GM18519 (cell line): ENCODE measurements at regions not wholly inside any gene's neighbourhood (a gene's known extent, or its start where the extent isn't known, plus 50 kb on each side); places are given as distances from the start of the nearest gene placed in this dataset.

Experiments
- ATAC-seq: cut with Tn5 transposase; IDR thresholded peaks from one replicate; pipeline ENCODE4 v1.9.1; 2021; ENCODE audit warnings: mild to moderate bottlenecking, moderate library complexity; ENCODE audit not compliant: unreplicated experiment, low FRiP score

DNA sequence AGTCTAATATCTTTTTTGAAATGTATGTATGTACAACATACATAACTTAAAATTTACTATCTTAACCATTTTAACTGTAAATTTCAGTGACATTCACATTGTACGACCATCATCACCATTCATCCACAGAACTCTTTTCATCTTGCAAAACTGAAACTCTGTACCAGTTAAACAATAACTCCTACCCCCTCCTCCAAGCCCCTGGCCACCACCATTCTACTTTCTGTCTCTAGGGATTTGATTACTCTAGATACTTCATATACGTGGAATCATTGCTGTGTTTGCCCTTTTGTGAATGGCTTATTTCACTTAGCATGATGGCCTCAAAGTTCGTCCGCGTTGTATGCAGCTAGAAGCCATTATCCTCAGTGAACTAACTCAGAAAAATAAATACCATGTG lies 217.0 kb downstream of the METTL4 start:
- no peak for ATAC-seq

DNA sequence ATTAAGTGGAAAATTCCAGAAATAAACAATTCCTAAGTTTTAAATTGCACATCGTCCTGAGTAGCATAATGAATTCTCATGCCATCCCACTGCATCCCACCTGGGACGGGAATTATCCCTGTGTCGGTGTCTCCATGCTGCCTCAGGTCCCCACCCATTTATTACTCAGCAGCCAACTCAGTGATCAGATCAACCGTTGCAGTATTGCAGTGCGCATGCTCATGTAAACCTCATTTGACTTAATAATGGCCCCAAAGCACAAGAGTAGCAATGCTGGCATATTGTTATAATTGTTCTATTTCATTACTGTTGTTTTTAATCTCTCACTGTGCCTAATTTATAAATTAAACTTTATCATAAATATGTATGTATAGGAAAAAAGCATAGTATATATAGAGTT lies 214.4 kb downstream of the METTL4 start:
- ATAC-seq = no peak

DNA sequence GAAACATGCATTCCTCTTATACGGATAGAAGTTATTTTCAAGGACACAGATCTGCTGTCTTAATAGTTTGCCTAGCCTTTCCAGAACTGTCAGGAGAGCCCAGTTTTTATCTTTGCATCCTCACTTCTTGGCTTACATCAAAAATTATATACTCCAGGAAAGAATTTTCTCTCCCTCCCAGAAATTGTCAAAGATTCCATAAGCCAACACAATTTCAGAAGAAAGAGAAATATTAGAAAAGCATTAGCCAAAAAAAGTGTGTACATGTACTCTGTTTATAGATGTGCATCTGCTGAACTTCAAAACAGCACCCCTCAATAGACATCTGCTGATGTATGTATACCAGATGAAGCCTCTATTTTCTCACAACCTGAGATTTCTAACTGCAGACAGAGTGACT lies 210.4 kb downstream of the METTL4 start:
- ATAC-seq = no peak

DNA sequence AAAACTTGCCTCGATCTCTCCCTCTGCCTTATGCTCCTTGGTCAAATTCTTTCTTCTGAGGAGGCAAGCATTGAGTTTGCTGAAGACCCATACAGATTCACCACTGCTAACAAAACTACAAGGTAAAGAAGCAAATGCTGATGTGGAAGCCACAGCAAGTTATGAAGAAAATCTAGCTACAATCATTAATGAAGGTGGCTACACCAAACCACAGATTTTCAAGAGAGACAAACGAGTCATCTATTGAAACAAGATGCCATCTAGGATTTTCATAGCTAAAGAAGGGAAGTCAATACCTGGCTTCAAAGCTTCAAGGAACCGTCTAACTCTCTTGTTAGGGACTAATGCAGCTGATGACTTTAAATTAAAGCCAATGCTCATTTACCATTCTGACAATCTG lies 203.2 kb downstream of the METTL4 start:
- no peak for ATAC-seq

DNA sequence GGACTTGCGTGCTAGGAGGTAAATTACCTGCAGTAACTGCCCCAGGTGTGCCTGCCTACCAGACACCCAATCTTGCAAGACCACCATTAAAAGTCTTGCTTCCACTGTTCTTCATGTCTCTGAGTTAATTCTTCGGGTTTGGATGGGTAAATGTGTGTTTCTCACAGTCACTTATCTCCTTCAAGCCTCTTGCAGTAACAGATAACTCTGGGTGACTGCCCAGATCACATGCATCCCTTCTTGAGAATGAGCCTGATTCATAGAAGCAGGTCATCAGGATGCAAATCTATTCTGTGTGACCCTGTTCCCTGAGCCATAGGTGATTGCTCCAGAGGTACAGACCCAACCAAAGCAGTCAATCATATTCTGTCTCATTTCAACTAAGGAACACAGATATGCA lies 194.6 kb downstream of the METTL4 start:
- no peak for ATAC-seq

DNA sequence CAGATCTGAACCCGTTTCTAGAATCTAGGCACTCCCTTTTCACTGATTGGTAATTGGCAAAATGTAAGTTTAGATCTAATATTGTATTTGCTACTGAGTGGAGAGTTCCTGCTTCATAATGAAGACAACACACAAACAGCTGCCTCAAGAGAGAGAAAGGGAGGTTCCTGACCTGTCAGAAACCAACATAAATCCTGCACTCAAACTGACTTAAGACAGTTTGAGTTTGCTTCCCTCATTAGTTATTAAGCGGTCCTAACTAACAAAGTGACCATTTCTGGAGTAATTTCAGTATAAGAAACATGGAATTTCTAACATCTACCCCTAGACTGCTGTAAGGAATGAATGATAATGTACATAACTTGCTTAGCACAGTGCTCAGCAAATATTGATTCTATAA lies 191.2 kb downstream of the METTL4 start:
- no peak for ATAC-seq

DNA sequence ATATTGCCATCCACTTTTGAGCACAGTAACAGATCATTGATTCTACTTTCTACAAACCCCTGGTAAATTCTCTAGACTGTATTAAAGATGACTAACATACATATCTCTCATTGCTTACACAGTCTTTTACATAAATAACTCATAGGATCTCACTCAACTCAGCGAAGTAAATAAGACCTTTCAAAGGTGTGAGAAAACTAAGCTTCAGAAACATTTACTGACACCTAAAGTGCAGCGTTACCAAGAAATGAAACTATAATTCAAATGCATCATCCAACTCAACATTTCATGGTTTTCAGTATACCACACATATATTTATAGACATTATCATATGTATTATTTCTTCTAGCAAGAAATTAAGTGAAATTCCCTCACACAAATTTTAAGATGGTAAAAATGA lies 189.8 kb downstream of the METTL4 start:
- no peak for ATAC-seq

DNA sequence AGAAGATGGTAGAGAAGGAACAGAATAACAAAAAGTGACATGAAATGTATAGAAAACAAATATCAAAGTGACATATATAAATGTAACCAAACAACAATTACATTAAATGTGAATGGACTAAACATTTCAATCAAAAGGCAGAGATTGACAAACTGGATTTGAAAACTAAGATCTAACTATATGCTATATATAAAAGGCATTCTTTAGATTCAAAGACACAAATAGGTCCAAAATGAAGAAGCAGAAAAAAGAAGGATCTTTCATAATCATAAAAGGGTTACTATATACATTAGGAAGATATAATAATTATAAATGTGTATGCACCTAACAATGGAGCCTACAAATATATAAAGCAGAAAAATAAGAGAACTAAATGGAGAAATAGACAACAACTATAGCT lies 183.7 kb downstream of the METTL4 start:
- ATAC-seq = no peak

DNA sequence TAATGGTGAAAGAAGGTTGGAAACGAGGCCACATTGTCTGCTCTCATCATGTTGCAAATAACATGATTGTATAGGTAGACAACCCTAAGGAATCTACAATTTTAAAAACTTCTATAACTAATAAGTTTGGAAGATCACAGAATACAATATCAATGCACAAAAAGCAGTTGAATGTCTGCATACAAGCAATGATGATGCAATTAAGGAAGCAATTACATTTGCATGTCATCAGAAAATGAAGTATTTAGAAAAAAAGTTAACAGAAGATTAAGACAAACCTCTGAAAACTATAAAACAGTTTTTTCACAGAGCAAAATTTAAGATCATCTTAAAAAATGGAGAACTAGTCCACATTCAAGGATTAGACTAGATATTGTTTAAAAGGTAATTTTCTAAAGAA lies 181.1 kb downstream of the METTL4 start:
- ATAC-seq = no peak

DNA sequence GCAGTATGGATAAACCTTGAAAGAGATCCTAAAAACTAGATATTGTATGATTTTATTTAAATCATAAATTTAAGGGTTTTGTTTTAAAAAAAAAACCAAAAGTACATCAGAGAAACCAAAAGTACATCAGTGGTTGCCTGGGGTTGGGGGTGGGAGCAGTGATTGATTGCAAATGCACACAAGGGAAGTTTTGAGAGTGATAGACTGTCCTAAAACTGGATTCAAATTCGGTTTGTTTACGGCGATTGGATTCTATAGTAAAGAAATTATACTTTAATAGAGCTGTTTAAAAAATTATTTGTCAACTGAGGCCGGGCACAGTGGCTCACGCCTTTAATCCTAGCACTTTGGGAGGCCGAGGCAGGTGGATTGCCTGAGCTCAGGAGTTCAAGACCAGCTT lies 179.8 kb downstream of the METTL4 start:
- no peak for ATAC-seq

DNA sequence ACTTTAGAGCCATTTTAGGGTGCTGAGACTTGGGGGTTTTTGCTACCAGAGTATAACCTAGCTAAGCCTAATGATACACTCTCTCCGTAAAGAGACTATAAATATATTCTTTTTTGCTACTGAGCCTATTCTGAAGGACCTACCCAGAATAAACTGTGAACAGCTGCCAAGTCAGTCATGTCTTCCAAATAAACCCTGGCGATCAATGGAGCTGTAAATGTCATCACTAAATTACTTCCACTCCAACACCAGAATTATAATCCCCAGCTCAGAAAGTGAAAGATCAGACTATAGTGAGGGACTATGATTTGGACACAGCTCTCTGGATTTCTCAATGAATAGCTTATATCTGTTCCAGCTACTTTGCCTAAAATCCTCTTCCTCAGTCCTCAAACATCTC lies 178.9 kb downstream of the METTL4 start:
- ATAC-seq = no peak

DNA sequence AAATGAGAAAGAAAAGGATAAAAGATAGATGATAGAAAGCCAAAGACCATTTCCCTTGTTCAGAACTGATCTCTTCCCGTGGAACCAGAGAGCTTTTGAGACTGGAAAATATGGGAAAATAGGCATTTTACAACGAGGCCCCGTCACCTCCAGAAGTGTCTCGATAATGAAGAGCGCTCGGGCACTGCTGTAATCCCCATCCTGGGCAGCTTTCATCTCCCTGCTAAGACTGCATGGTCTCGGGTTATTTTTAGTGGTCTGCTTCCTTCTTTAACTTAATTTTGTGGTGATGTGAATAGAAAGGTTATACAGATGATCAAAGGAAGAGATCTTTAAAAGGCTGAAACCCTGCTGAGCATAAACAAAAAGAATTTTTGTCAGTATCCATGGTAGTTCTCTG lies 176.6 kb downstream of the METTL4 start:
- no peak for ATAC-seq

DNA sequence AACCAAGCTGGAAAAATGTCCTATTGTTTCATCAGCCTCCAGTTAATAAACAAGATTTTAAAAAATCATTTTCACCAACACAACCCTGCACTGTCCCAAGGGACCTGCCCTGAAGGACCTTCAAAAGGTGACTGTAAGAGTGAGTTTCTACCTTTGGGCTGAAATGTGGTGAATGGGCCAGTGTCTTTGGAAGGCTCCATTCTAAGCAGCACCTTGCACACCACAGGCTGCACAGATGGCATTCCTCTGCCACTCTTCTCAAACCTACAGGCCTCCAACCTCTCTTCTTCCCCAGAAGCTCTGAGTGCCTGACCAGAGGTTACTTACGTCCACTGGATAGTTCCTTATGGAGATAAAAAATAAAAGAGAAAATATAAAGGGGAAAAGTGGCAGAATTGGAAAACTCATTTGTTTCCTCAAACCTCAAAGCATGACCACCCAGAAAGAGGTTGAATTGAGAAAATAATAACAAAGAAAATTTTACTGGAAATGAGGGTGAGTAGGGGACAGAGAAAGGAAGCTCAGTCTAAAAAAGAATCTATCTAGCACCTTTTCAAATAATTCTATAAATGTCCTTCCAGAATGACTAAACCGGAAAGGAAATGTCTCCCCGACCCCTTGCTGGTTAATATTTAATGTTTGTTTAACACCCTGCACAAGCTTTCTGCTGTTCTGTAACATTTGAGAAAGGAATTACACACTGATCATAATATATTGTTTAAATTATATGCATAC lies 175.7 kb downstream of the METTL4 start:
- ATAC-seq = no peak

DNA sequence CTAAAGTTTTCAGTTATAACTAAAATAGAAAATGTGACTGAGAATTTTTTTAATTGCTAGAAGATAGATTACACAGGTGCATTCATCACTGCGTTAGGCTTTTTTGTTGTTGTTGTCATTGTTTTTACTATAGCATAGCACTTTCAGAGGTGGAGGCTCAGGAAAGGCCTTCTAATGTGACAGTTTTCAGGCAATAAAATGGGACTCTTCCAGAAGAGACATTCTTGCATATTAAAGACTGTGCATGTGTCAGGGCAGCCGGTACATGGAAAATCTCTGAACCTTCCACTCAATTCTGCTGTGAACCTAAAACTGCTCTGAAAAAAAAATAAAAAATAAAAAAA lies 175.2 kb downstream of the METTL4 start:
- no peak for ATAC-seq

DNA sequence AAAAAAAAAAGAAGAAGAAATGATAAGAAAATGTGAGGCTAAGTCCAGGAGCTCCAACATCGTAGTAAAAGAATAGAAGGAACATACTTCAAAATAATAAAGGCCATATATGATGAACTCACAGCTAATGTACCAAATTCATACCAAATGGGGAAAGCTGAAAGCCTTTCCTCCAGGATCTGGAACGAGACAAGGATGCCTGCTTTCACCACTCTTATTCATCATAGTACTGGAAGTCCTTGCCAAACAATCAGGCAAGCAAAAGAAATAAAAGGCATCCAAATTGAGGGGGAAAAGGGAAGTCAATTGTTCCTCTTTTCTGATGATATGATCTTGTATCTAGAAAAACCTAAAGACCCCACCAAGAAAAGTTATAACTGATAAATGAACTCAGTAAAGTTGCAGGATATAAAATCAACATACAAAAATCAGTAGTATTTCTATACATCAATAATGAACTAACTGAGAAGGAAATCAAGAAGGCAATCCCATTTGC lies 170.6 kb downstream of the METTL4 start:
- no peak for ATAC-seq

DNA sequence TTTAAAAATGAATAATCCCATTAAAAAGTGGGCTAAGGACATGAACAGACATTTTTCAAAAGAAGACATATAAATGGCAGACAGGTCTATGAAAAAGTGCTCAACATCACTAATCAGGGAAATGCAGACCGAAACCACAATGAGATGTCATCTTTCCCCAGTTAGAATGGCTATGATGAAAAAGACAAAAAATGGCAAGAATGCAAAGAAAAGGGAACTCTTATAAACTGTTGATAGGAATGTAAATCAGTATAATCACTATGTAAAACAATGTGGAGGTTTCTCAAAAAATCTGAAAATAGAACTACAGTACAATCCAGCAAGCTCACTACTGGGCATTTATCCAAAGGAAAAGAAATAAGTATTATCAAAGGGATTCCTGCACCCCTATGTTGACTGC lies 169.2 kb downstream of the METTL4 start:
- no peak for ATAC-seq

DNA sequence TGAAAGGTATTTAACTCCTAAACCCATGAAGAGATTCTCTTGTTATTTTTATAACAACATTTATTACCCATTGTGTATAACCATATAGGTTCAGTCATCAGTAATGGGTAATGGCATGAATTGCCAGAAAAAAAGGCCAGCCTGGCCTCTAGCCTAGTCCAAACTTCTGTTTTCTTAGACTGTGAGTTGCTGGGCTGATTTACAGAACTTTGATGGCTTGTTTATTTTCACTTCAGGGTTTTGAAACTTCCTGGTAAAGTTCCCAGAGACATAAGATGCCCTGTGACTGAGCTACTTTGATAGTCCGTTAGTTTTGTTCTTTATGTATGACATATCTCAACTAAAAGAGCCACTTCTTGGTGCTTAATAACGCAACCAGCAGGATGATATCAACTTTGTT lies 164.8 kb downstream of the METTL4 start:
- no peak for ATAC-seq

DNA sequence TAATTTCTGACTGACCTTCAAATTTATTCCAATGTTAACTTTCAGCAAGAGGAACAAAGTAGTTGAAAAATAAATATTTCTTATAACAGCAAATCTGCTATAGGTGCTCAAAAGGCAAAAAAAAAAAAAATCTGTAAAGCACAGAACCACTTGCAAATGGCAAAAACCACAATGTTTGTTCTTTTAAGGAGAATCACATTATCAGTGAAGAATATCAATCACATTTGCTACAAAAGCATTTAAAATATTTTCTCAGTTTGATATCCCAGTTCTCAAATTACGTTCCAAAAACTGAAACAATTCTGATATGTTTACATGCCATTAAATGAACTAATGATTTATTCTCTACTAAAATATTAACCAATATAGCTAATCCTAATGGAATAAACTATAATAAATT lies 163.3 kb downstream of the METTL4 start:
- ATAC-seq = no peak

DNA sequence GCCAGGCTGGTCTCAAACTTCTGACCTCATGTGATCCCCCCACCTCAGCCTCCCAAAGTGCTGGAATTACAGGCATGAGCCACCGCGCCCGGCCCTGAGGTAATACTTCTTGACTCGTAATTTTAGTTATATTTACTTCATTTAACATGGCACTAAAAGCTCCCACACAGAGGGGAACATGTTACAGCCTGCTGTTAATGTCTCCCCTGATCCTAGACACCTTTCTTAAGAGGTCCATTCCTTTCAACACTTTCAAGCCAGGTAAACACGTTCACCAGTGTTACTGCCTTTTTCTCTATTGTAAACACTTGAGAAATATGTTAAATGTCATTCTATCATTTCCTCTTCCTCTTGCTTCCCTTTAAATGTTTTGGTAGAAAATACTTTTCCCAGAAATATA lies 161.4 kb downstream of the METTL4 start:
- ATAC-seq = no peak

DNA sequence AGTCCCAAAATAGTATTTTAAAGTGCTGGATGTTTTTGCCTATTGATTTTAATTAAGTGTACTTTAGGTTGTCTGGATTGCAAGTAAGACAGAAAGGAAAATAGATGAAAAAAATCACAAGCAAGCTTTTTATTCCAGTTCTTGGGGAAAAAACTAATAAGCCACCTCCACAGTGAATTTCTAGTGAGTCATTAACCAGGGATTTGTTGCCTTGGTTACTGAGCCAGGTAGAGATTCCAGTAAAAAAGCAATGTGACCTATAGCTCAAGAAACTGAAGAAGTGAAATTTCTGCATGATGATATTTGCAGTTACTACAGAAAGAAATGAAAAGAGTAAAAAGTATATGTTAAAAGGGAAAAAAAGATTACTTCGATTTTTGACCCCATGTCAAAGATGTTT lies 160.6 kb downstream of the METTL4 start:
- ATAC-seq = no peak

DNA sequence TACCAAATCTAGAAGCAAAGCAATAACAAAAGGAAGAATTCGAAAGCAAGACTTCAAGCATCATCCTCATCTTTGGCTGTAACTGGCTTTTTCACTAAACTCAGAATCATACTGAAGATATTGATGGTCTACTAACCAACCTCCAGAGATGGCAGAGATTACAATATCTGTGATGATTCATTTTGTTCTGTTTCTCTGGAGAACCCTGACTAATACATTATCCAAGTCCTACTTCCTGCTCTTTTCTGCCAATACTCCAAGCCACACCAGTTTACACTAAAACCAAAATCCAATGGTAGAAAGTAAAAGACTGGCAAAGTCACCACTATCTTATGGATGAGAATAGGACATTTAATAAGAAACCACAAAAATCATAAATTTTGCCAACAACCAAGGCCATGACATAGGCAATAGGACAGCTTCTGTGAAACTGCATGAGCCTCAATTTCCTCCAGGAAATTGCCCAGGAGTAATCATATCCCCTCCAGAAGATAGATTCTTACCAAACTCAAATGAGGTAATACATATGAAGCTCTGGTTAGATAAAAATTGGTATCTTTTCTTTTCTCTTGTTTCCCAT lies 159.8 kb downstream of the METTL4 start:
- ATAC-seq = no peak

DNA sequence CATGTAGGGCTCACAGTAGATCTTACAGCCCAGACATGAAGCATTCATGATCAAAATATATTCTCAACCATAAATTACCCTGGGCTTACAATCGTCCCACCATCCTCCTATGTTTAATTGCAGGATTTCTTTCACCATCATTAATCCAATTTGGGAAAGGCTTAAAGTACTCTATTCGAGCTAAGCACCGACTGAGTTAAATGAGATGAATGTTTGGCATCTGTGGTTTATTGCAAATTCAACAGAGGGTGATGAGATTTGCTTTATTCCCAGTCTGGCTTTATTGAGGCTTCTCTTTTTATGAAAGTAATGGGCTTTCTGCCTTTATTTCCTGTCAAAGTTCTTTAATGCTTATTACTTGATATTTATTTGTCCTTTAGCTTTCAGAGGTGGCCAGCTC lies 159.0 kb downstream of the METTL4 start:
- ATAC-seq = no peak
